ENCODE measurements at regions not wholly inside any gene's neighbourhood (a gene's known extent, or its start where the extent isn't known, plus 50 kb on each side); places are given as distances from the start of the nearest gene placed in this dataset.

GRCh38 chr2:128593879-128594650, 275.4 kb upstream of the HS6ST1 start:
- TF ChIP-seq FOXM1 (IDR thresholded peaks at IDR 0.05; ENCODE audit: low read depth), result no peak
- no peak for TF ChIP-seq RAD21 (IDR thresholded peaks at IDR 0.05; ENCODE audit: low read length)

Data from SK-N-SH (cell line).